GM21515 (cell line): ENCODE measurements at regions not wholly inside any gene's neighbourhood (a gene's known extent, or its start where the extent isn't known, plus 50 kb on each side); places are given as distances from the start of the nearest gene placed in this dataset.
"Not testable (repeated sequence)": the region's sequence is repeated elsewhere in the genome, so short reads cannot be mapped to it uniquely, and the experiment has no call there.

Experiments
- ATAC-seq: cut with Tn5 transposase; IDR thresholded peaks from one replicate; pipeline ENCODE4 v1.9.1; 2021; ENCODE audit not compliant: unreplicated experiment

GRCh38 chr2:225254363-225254762, 145.1 kb upstream of the NYAP2 start:
- ATAC-seq = no peak

GRCh38 chr2:225244933-225245332, 154.6 kb upstream of the NYAP2 start:
- ATAC-seq = no peak

GRCh38 chr2:225236769-225237323, 162.7 kb upstream of the NYAP2 start:
- ATAC-seq = no peak

GRCh38 chr2:225233234-225233633, 166.3 kb upstream of the NYAP2 start:
- ATAC-seq = no peak

- no peak for ATAC-seq
These were observed 167.6 kb upstream of the NYAP2 start for GRCh38 chr2:225231900-225232299.

GRCh38 chr2:225229346-225229745, 170.2 kb upstream of the NYAP2 start:
- not testable (repeated sequence) for ATAC-seq

GRCh38 chr2:225226441-225226840, 173.1 kb upstream of the NYAP2 start:
- ATAC-seq = no peak

- ATAC-seq = no peak
These were observed 176.2 kb upstream of the NYAP2 start for GRCh38 chr2:225223301-225223700.

- ATAC-seq = no peak
These were observed 165.2 kb upstream of the DOCK10 start for GRCh38 chr2:225207471-225207870.

GRCh38 chr2:225207043-225207442, 164.8 kb upstream of the DOCK10 start:
- ATAC-seq = no peak

GRCh38 chr2:225196579-225196978, 154.3 kb upstream of the DOCK10 start:
- ATAC-seq = no peak

- no peak for ATAC-seq
These were observed 150.6 kb upstream of the DOCK10 start for GRCh38 chr2:225192869-225193268.

GRCh38 chr2:225190987-225191386, 148.7 kb upstream of the DOCK10 start:
- ATAC-seq = no peak

GRCh38 chr2:225184948-225185347, 142.7 kb upstream of the DOCK10 start:
- ATAC-seq = no peak

- ATAC-seq = no peak
These were observed 139.9 kb upstream of the DOCK10 start for GRCh38 chr2:225182126-225182525.

- no peak for ATAC-seq
These were observed 134.8 kb upstream of the DOCK10 start for GRCh38 chr2:225177098-225177497.

- no peak for ATAC-seq
These were observed 131.6 kb upstream of the DOCK10 start for GRCh38 chr2:225173909-225174308.

- ATAC-seq = no peak
These were observed 129.1 kb upstream of the DOCK10 start for GRCh38 chr2:225171350-225171749.

GRCh38 chr2:225170162-225170561, 127.9 kb upstream of the DOCK10 start:
- no peak for ATAC-seq

- ATAC-seq = no peak
These were observed 127.1 kb upstream of the DOCK10 start for GRCh38 chr2:225169396-225169795.

- no peak for ATAC-seq
These were observed 122.8 kb upstream of the DOCK10 start for GRCh38 chr2:225165052-225165451.

- ATAC-seq = no peak
These were observed 122.3 kb upstream of the DOCK10 start for GRCh38 chr2:225164401-225165050.

GRCh38 chr2:225158360-225158759, 116.1 kb upstream of the DOCK10 start:
- no peak for ATAC-seq
